ENCODE measurements at regions not wholly inside any gene's neighbourhood (a gene's known extent, or its start where the extent isn't known, plus 50 kb on each side); places are given as distances from the start of the nearest gene placed in this dataset.
A peak's percentile ranks its signal among the peaks of the same experiment; 100 is the strongest.

DNA sequence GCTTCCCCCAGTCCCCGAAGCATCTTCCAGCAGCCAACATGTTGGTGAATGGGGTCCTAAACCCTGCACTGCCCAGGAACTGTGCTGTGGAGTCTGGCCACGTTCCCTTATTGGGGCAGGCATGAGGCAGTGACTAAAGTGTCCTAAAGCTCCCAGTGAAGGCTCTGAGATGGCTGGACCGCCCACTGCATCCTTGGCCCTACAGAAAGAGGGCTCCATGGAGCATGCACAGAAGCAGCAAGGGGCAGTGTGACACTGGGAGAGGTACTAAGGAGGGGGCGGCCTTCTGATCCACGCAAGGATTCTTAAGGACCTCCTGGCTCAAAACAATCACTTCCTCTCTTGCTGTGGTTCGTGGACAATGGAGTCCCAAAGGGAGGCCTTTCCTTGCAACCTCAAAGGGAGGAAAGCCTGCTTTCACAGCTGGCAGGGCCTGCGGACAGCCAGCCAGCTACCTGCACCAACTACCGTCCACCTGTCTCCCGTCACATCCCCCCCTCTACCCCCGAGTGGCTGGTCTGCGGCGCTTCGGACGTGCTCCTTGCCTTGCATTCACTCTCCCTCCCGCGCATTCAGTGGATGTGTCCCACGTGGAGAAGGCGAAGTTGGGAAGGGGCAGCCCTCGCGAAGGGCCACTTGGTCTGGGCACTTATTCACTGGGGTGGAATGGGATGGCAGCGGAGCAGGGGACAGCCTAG, 63.9 kb upstream of the STARD13 start:
- TF ChIP-seq, protein P1, sequence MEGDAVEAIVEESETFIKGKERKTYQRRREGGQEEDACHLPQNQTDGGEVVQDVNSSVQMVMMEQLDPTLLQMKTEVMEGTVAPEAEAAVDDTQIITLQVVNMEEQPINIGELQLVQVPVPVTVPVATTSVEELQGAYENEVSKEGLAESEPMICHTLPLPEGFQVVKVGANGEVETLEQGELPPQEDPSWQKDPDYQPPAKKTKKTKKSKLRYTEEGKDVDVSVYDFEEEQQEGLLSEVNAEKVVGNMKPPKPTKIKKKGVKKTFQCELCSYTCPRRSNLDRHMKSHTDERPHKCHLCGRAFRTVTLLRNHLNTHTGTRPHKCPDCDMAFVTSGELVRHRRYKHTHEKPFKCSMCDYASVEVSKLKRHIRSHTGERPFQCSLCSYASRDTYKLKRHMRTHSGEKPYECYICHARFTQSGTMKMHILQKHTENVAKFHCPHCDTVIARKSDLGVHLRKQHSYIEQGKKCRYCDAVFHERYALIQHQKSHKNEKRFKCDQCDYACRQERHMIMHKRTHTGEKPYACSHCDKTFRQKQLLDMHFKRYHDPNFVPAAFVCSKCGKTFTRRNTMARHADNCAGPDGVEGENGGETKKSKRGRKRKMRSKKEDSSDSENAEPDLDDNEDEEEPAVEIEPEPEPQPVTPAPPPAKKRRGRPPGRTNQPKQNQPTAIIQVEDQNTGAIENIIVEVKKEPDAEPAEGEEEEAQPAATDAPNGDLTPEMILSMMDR (IDR thresholded peaks at IDR 0.05): no peak

GRCh38 chr13:33349986-33350826, 64.7 kb upstream of the STARD13 start:
- intact Hi-C loops (cut with DNase I; ENCODE audit: low total_unique reads): loop anchor here (5.0 kb wide), 1 partner anchor 192 kb away; no protein-coding TSS in a partner anchor
- peak; percentile 69 to 70 for DNase-seq
- Histone ChIP-seq H3K4me3 (peak overlapping the region; percentile 81 to 88), H3K27ac (peak overlapping the region; percentile 94 to 95), H3K4me1 (no peaks in the 10 kb centered on the region), H3K9me3 (no peaks in the 10 kb centered on the region), H3K27me3 (no peaks in the 10 kb centered on the region), H3K36me3 (no peaks in the 10 kb centered on the region)
- TF ChIP-seq, protein P1 (IDR thresholded peaks at IDR 0.05): no peak
- TF ChIP-seq POLR2A (IDR thresholded peaks at IDR 0.05): peak in 1 of 2 donors; percentile 20

More for the DNA sequence above, 63.9 kb upstream of the STARD13 start:
- Histone ChIP-seq H3K4me3 (peak overlapping the region; percentile 81 to 88), H3K27me3 (no peaks in the 10 kb centered on the region), H3K4me1 (no peaks in the 10 kb centered on the region), H3K27ac (peak overlapping the region; percentile 94 to 95), H3K9me3 (no peaks in the 10 kb centered on the region), H3K36me3 (no peaks in the 10 kb centered on the region)
- DNase-seq: peak; percentile 26 to 42
- intact Hi-C loops (cut with DNase I; ENCODE audit: low total_unique reads): no loop called here

DNA sequence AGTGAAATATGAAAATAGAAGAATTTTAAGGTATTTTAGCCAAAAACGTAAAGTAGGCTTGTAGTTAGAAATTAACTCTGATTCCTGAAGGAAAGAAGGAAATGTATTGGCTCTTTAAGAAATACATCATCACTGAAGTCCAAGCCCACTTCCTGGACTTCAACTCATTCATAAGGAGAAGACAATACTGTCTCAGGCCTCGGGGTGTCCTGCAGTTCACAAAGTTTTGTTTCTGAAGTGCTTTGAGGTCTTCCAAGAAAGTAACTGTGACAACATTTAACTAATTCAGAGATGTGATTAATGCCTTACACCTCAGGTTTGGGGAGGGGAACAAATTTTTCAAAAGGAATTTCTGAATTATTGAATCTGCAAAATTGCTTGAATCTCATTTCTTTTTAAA, 65.8 kb upstream of the STARD13 start:
- Histone ChIP-seq H3K27ac (peak overlapping the region; percentile 94 to 95), H3K9me3 (no peaks in the 10 kb centered on the region), H3K4me1 (no peaks in the 10 kb centered on the region), H3K36me3 (no peaks in the 10 kb centered on the region), H3K4me3 (no peak overlapping the region), H3K27me3 (no peaks in the 10 kb centered on the region)
- DNase-seq: no peak
- intact Hi-C loops (cut with DNase I; ENCODE audit: low total_unique reads): loop anchor here (5.0 kb wide), 1 partner anchor 191 kb away; no protein-coding TSS in a partner anchor
- TF ChIP-seq POLR2A (IDR thresholded peaks at IDR 0.05): no peak
- TF ChIP-seq, protein P1 (IDR thresholded peaks at IDR 0.05): peak in 2 of 4 experiments; percentile 22 to 24

DNA sequence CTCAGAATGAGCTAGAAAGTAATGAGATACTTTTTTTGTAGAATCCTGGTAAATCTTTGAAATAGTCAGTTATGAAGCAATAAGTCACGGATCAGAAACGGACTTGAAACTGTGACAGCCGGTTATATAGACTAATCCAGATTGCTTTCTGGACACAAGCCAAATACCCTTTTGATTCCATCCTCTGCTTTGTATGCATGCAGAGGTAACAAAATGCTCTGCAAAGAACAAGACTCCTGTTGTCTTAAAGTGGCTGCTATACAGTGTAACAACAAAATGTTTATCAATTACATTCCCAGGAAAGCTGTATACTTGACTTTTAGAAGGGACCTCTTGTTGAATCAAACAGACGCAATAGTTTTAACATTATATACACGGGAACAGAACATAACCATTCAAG, 66.5 kb upstream of the STARD13 start:
- Histone ChIP-seq H3K4me1 (no peaks in the 10 kb centered on the region), H3K27ac (peak overlapping the region in 1 of 2 donors; percentile 94), H3K36me3 (no peaks in the 10 kb centered on the region), H3K27me3 (no peaks in the 10 kb centered on the region), H3K9me3 (no peaks in the 10 kb centered on the region), H3K4me3 (no peak overlapping the region)
- intact Hi-C loops (cut with DNase I; ENCODE audit: low total_unique reads): loop anchor here (5.0 kb wide), 1 partner anchor 190 kb away; no protein-coding TSS in a partner anchor
- DNase-seq: no peak
- TF ChIP-seq, protein P1 (IDR thresholded peaks at IDR 0.05): no peak
- TF ChIP-seq POLR2A (IDR thresholded peaks at IDR 0.05): no peak

DNA sequence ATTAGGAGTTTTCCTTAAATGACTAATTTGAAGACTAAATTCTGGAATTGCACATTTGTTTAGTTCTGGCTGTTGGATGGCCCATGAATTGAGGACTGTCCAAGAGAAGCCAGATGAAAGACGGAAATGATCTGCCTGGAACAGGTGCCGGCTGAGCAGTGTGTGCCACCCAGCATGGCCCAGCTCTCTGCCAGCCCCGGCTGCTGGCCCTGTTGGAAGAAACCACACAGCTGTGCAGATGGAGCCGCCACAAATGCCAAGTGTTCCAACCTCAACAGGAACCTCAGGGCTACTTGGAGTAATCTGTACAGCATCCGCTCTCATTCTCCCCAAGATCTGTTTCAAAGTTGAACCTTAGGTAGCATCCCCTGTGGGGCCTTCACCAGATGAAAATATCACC, 67.0 kb upstream of the STARD13 start:
- H3K4me1 ChIP-seq: no peaks in the 10 kb centered on the region
- no peaks in the 10 kb centered on the region for H3K36me3 ChIP-seq
- intact Hi-C loops (cut with DNase I; ENCODE audit: low total_unique reads): loop anchor here (5.0 kb wide), 1 partner anchor 190 kb away; no protein-coding TSS in a partner anchor
- H3K27me3 ChIP-seq: no peaks in the 10 kb centered on the region
- TF ChIP-seq, protein P1 (IDR thresholded peaks at IDR 0.05): no peak
- no peak for TF ChIP-seq POLR2A (IDR thresholded peaks at IDR 0.05)
- no peak overlapping the region for H3K4me3 ChIP-seq
- no peaks in the 10 kb centered on the region for H3K9me3 ChIP-seq
- DNase-seq: no peak
- no peak overlapping the region for H3K27ac ChIP-seq

Measured in uterus (tissue), 3 donors.